HG02870 (cell line): ENCODE measurements at regions not wholly inside any gene's neighbourhood (a gene's known extent, or its start where the extent isn't known, plus 50 kb on each side); places are given as distances from the start of the nearest gene placed in this dataset.

Source experiments
- ATAC-seq: cut with Tn5 transposase; IDR thresholded peaks from one replicate; pipeline ENCODE4 v1.9.1; 2021; ENCODE audit warnings: mild to moderate bottlenecking, moderate library complexity; ENCODE audit not compliant: unreplicated experiment

- ATAC-seq = no peak
Measured at GRCh38 chr3:111311126-111311525, 230.9 kb upstream of the CD96 start.

- ATAC-seq = peak; percentile 87
Measured at GRCh38 chr3:111311709-111312235, 230.2 kb upstream of the CD96 start.

GRCh38 chr3:111314181-111314873 is 227.7 kb upstream of the CD96 start:
- ATAC-seq = no peak

GRCh38 chr3:111314898-111315297 is 227.1 kb upstream of the CD96 start:
- no peak for ATAC-seq

- no peak for ATAC-seq
Measured at GRCh38 chr3:111315930-111316587, 225.9 kb upstream of the CD96 start.

- ATAC-seq = no peak
Measured at GRCh38 chr3:111318289-111318688, 223.7 kb upstream of the CD96 start.

GRCh38 chr3:111319598-111319997 is 222.4 kb upstream of the CD96 start:
- ATAC-seq = no peak

GRCh38 chr3:111321786-111322185 is 220.2 kb upstream of the CD96 start:
- no peak for ATAC-seq

- no peak for ATAC-seq
Measured at GRCh38 chr3:111323019-111323418, 219.0 kb upstream of the CD96 start.

GRCh38 chr3:111324151-111324550 is 217.8 kb upstream of the CD96 start:
- ATAC-seq = no peak

- ATAC-seq = peak; percentile 40
Measured at GRCh38 chr3:111324645-111325044, 217.4 kb upstream of the CD96 start.

- ATAC-seq = no peak
Measured at GRCh38 chr3:111325160-111325718, 216.8 kb upstream of the CD96 start.

- ATAC-seq = no peak
Measured at GRCh38 chr3:111326144-111326995, 215.6 kb upstream of the CD96 start.

GRCh38 chr3:111331306-111331705 is 210.7 kb upstream of the CD96 start:
- no peak for ATAC-seq

- ATAC-seq = no peak
Measured at GRCh38 chr3:111331912-111332311, 210.1 kb upstream of the CD96 start.

GRCh38 chr3:111332488-111333080 is 209.4 kb upstream of the CD96 start:
- no peak for ATAC-seq

GRCh38 chr3:111333642-111334041 is 208.4 kb upstream of the CD96 start:
- ATAC-seq = no peak

- ATAC-seq = peak; percentile 64
Measured at GRCh38 chr3:111335512-111336303, 206.3 kb upstream of the CD96 start.

- ATAC-seq = no peak
Measured at GRCh38 chr3:111336511-111336910, 205.5 kb upstream of the CD96 start.
